ENCODE measurements at regions not wholly inside any gene's neighbourhood (a gene's known extent, or its start where the extent isn't known, plus 50 kb on each side); places are given as distances from the start of the nearest gene placed in this dataset.

GRCh38 chr6:145547594-145548335 lies 187.6 kb downstream of the EPM2A start:
- no peak overlapping the region for H2BK5ac ChIP-seq (ENCODE audit: low read length)
- no peak overlapping the region for H3K56ac ChIP-seq (ENCODE audit: low read length)
- H2BK120ac ChIP-seq (ENCODE audit: low read depth, low read length): no peak overlapping the region
- DNase-seq: no peak
- no peaks in the 10 kb centered on the region for H3K4me1 ChIP-seq (ENCODE audit: control insufficient read depth, low read depth, low read length)
- no peak overlapping the region for H4K5ac ChIP-seq (ENCODE audit: low read length)
- no peak overlapping the region for H4K8ac ChIP-seq (ENCODE audit: low read depth, low read length)
- H3K4me2 ChIP-seq (ENCODE audit: low read length): no peak overlapping the region
- H3K18ac ChIP-seq (ENCODE audit: low read length): no peak overlapping the region
- no peak overlapping the region for H3K9ac ChIP-seq (ENCODE audit: low read length)
- no peaks in the 10 kb centered on the region for H3K79me1 ChIP-seq (ENCODE audit: low read length)
- H3K23ac ChIP-seq (ENCODE audit: low read length): no peak overlapping the region
- no peak overlapping the region for H2BK15ac ChIP-seq (replicated peaks; ENCODE audit: low read depth)
- no peak overlapping the region for H3K4me3 ChIP-seq (ENCODE audit: low read length)
- no peak overlapping the region for H3K4ac ChIP-seq (ENCODE audit: low read depth, low read length)
- no peaks in the 10 kb centered on the region for H3K36me3 ChIP-seq (ENCODE audit: control insufficient read depth, insufficient read depth, low read length)
- no peak overlapping the region for H2AK5ac ChIP-seq (ENCODE audit: low read length)
- no peaks in the 10 kb centered on the region for H3K27me3 ChIP-seq (ENCODE audit: insufficient read depth, low read length, poor library complexity)
- no peak overlapping the region for H3K27ac ChIP-seq (ENCODE audit: low read depth, low read length)
- WGBS (ENCODE audit: extremely low coverage, insufficient coverage, low lambda C conversion rate): no CpG with 5 or more reads among the region's 4 CpGs
- no peaks in the 10 kb centered on the region for H3K79me2 ChIP-seq (ENCODE audit: control insufficient read depth, insufficient read depth, low read length)

- no CpG with 5 or more reads among the region's 3 CpGs for WGBS (ENCODE audit: extremely low coverage, insufficient coverage, low lambda C conversion rate)
These were observed 186.2 kb downstream of the EPM2A start for GRCh38 chr6:145548933-145549648.

GRCh38 chr6:145551164-145551563 lies 184.2 kb downstream of the EPM2A start:
- Histone ChIP-seq H3K18ac (ENCODE audit: low read length) (no peak overlapping the region), H4K8ac (ENCODE audit: low read depth, low read length) (no peak overlapping the region), H2BK5ac (ENCODE audit: low read length) (no peak overlapping the region), H3K4ac (ENCODE audit: low read depth, low read length) (no peak overlapping the region), H3K4me3 (ENCODE audit: low read length) (no peak overlapping the region), H3K27ac (ENCODE audit: low read depth, low read length) (no peak overlapping the region), H3K9ac (ENCODE audit: low read length) (no peak overlapping the region), H3K23ac (ENCODE audit: low read length) (no peak overlapping the region), H4K5ac (ENCODE audit: low read length) (no peak overlapping the region), H3K79me2 (ENCODE audit: control insufficient read depth, insufficient read depth, low read length) (no peaks in the 10 kb centered on the region), H3K56ac (ENCODE audit: low read length) (no peak overlapping the region), H3K79me1 (ENCODE audit: low read length) (no peaks in the 10 kb centered on the region), H3K27me3 (ENCODE audit: insufficient read depth, low read length, poor library complexity) (no peaks in the 10 kb centered on the region), H3K36me3 (ENCODE audit: control insufficient read depth, insufficient read depth, low read length) (no peaks in the 10 kb centered on the region), H2BK15ac (replicated peaks; ENCODE audit: low read depth) (no peak overlapping the region), H2BK120ac (ENCODE audit: low read depth, low read length) (no peak overlapping the region), H2AK5ac (ENCODE audit: low read length) (no peak overlapping the region), H3K4me2 (ENCODE audit: low read length) (no peak overlapping the region), H3K4me1 (ENCODE audit: control insufficient read depth, low read depth, low read length) (no peaks in the 10 kb centered on the region)
- no peak for DNase-seq

More at GRCh38 chr6:145548933-145549648, 186.2 kb downstream of the EPM2A start:
- H3K4me1 ChIP-seq (ENCODE audit: control insufficient read depth, low read depth, low read length): no peaks in the 10 kb centered on the region
- no peak overlapping the region for H2BK120ac ChIP-seq (ENCODE audit: low read depth, low read length)
- H4K8ac ChIP-seq (ENCODE audit: low read depth, low read length): no peak overlapping the region
- no peak overlapping the region for H3K4ac ChIP-seq (ENCODE audit: low read depth, low read length)
- no peak overlapping the region for H2BK15ac ChIP-seq (replicated peaks; ENCODE audit: low read depth)
- H3K4me3 ChIP-seq (ENCODE audit: low read length): no peak overlapping the region
- H4K5ac ChIP-seq (ENCODE audit: low read length): no peak overlapping the region
- no peaks in the 10 kb centered on the region for H3K79me2 ChIP-seq (ENCODE audit: control insufficient read depth, insufficient read depth, low read length)
- no peak overlapping the region for H3K4me2 ChIP-seq (ENCODE audit: low read length)
- H2AK5ac ChIP-seq (ENCODE audit: low read length): no peak overlapping the region
- no peaks in the 10 kb centered on the region for H3K27me3 ChIP-seq (ENCODE audit: insufficient read depth, low read length, poor library complexity)
- H3K27ac ChIP-seq (ENCODE audit: low read depth, low read length): no peak overlapping the region
- H3K79me1 ChIP-seq (ENCODE audit: low read length): no peaks in the 10 kb centered on the region
- no peak for DNase-seq
- no peak overlapping the region for H3K9ac ChIP-seq (ENCODE audit: low read length)
- no peak overlapping the region for H3K23ac ChIP-seq (ENCODE audit: low read length)
- no peaks in the 10 kb centered on the region for H3K36me3 ChIP-seq (ENCODE audit: control insufficient read depth, insufficient read depth, low read length)
- no peak overlapping the region for H3K18ac ChIP-seq (ENCODE audit: low read length)
- H3K56ac ChIP-seq (ENCODE audit: low read length): no peak overlapping the region
- no peak overlapping the region for H2BK5ac ChIP-seq (ENCODE audit: low read length)

- Histone ChIP-seq H3K4ac (ENCODE audit: low read depth, low read length) (no peak overlapping the region), H3K79me1 (ENCODE audit: low read length) (no peaks in the 10 kb centered on the region), H3K18ac (ENCODE audit: low read length) (no peak overlapping the region), H2BK5ac (ENCODE audit: low read length) (no peak overlapping the region), H3K9ac (ENCODE audit: low read length) (no peak overlapping the region), H3K79me2 (ENCODE audit: control insufficient read depth, insufficient read depth, low read length) (no peaks in the 10 kb centered on the region), H4K8ac (ENCODE audit: low read depth, low read length) (no peak overlapping the region), H3K4me3 (ENCODE audit: low read length) (no peak overlapping the region), H2BK120ac (ENCODE audit: low read depth, low read length) (no peak overlapping the region), H3K4me1 (ENCODE audit: control insufficient read depth, low read depth, low read length) (no peaks in the 10 kb centered on the region), H3K23ac (ENCODE audit: low read length) (no peak overlapping the region), H3K27ac (ENCODE audit: low read depth, low read length) (no peak overlapping the region), H3K4me2 (ENCODE audit: low read length) (no peak overlapping the region), H4K5ac (ENCODE audit: low read length) (no peak overlapping the region), H3K56ac (ENCODE audit: low read length) (no peak overlapping the region), H2BK15ac (replicated peaks; ENCODE audit: low read depth) (no peak overlapping the region), H3K27me3 (ENCODE audit: insufficient read depth, low read length, poor library complexity) (no peaks in the 10 kb centered on the region), H2AK5ac (ENCODE audit: low read length) (no peak overlapping the region), H3K36me3 (ENCODE audit: control insufficient read depth, insufficient read depth, low read length) (no peaks in the 10 kb centered on the region)
- no CpG with 5 or more reads among the region's 1 CpG for WGBS (ENCODE audit: extremely low coverage, insufficient coverage, low lambda C conversion rate)
- DNase-seq: no peak
These were observed 180.2 kb downstream of the EPM2A start for GRCh38 chr6:145555084-145555483.

- Histone ChIP-seq H3K4me1 (ENCODE audit: control insufficient read depth, low read depth, low read length) (no peaks in the 10 kb centered on the region), H3K9ac (ENCODE audit: low read length) (no peak overlapping the region)
These were observed 177.8 kb downstream of the EPM2A start for GRCh38 chr6:145557474-145557873.

More at GRCh38 chr6:145557474-145557873, 177.8 kb downstream of the EPM2A start:
- Histone ChIP-seq H2AK5ac (ENCODE audit: low read length) (no peak overlapping the region), H4K5ac (ENCODE audit: low read length) (no peak overlapping the region), H3K27me3 (ENCODE audit: insufficient read depth, low read length, poor library complexity) (no peaks in the 10 kb centered on the region), H3K23ac (ENCODE audit: low read length) (no peak overlapping the region), H3K27ac (ENCODE audit: low read depth, low read length) (no peak overlapping the region), H2BK120ac (ENCODE audit: low read depth, low read length) (no peak overlapping the region), H3K79me2 (ENCODE audit: control insufficient read depth, insufficient read depth, low read length) (no peaks in the 10 kb centered on the region), H3K4me2 (ENCODE audit: low read length) (no peak overlapping the region), H3K4ac (ENCODE audit: low read depth, low read length) (no peak overlapping the region), H2BK15ac (replicated peaks; ENCODE audit: low read depth) (no peak overlapping the region), H3K56ac (ENCODE audit: low read length) (no peak overlapping the region), H3K36me3 (ENCODE audit: control insufficient read depth, insufficient read depth, low read length) (no peaks in the 10 kb centered on the region), H3K79me1 (ENCODE audit: low read length) (no peaks in the 10 kb centered on the region), H2BK5ac (ENCODE audit: low read length) (no peak overlapping the region), H3K4me3 (ENCODE audit: low read length) (no peak overlapping the region), H3K18ac (ENCODE audit: low read length) (no peak overlapping the region), H4K8ac (ENCODE audit: low read depth, low read length) (no peak overlapping the region)
- DNase-seq: no peak
